Right forelimb (tissue), 1 donor: ENCODE measurements at regions not wholly inside any gene's neighbourhood (a gene's known extent, or its start where the extent isn't known, plus 50 kb on each side); places are given as distances from the start of the nearest gene placed in this dataset.

Experiments
- DNase-seq: peaks from one replicate; pipeline ENCODE4 v3.0.0-alpha.2; 2018

GRCh38 chr16:54466233-54466632, 179.6 kb upstream of the IRX3 start:
- no peak for DNase-seq

GRCh38 chr16:54465063-54465462, 178.5 kb upstream of the IRX3 start:
- no peak for DNase-seq

GRCh38 chr16:54462771-54463170, 176.2 kb upstream of the IRX3 start:
- no peak for DNase-seq

- DNase-seq: no peak
Observed at GRCh38 chr16:54462151-54462651, 175.6 kb upstream of the IRX3 start.

- no peak for DNase-seq
Observed at GRCh38 chr16:54460263-54460860, 173.8 kb upstream of the IRX3 start.

GRCh38 chr16:54459509-54460262, 173.1 kb upstream of the IRX3 start:
- DNase-seq: no peak

- DNase-seq: no peak
Observed at GRCh38 chr16:54458923-54459322, 172.3 kb upstream of the IRX3 start.

GRCh38 chr16:54456291-54456690, 169.7 kb upstream of the IRX3 start:
- DNase-seq: no peak

- DNase-seq: no peak
Observed at GRCh38 chr16:54455030-54455725, 168.6 kb upstream of the IRX3 start.

- no peak for DNase-seq
Observed at GRCh38 chr16:54454616-54455015, 168.0 kb upstream of the IRX3 start.

GRCh38 chr16:54453871-54454270, 167.3 kb upstream of the IRX3 start:
- no peak for DNase-seq

GRCh38 chr16:54447576-54448440, 161.2 kb upstream of the IRX3 start:
- no peak for DNase-seq

GRCh38 chr16:54446639-54447038, 160.1 kb upstream of the IRX3 start:
- no peak for DNase-seq

GRCh38 chr16:54444851-54445458, 158.4 kb upstream of the IRX3 start:
- no peak for DNase-seq

- DNase-seq: no peak
Observed at GRCh38 chr16:54443839-54444238, 157.3 kb upstream of the IRX3 start.

- no peak for DNase-seq
Observed at GRCh38 chr16:54443352-54443751, 156.8 kb upstream of the IRX3 start.

- no peak for DNase-seq
Observed at GRCh38 chr16:54442864-54443263, 156.3 kb upstream of the IRX3 start.

GRCh38 chr16:54438469-54438868, 151.9 kb upstream of the IRX3 start:
- DNase-seq: no peak

GRCh38 chr16:54437921-54438320, 151.3 kb upstream of the IRX3 start:
- no peak for DNase-seq

- no peak for DNase-seq
Observed at GRCh38 chr16:54437401-54437800, 150.8 kb upstream of the IRX3 start.

GRCh38 chr16:54436346-54436745, 149.8 kb upstream of the IRX3 start:
- no peak for DNase-seq

GRCh38 chr16:54434859-54435258, 148.3 kb upstream of the IRX3 start:
- no peak for DNase-seq

- DNase-seq: no peak
Observed at GRCh38 chr16:54432897-54433229, 146.3 kb upstream of the IRX3 start.
